ENCODE measurements at regions not wholly inside any gene's neighbourhood (a gene's known extent, or its start where the extent isn't known, plus 50 kb on each side); places are given as distances from the start of the nearest gene placed in this dataset.

DNA sequence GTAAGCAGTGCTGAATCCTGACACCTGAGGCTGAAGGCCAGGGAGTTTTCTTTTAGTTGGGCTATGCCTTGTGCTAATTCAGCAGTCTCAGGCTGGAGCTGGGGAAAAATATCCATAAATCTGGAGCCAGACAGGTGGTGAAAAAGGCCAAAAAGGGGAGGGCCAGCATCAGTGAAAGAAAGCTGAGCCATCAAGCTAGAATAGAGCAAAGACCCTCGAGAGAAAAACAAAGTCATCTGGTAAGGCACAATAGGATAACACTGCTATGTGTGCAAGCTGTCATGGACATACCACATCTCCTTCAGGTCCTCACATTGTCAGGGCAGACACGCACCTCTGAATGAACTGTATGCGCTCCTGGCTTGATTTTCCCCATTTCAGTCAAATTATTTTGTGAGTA lies 687.9 kb downstream of the SQOR start:
- H3K27ac ChIP-seq (ENCODE audit: low read depth, low read length) = no peak overlapping the region
- Mint-ChIP-seq H3K9me3 (peaks cover 0 to 3% (median 0%) of the 10 kb centered on the region in 11 donors), H3K4me1 (no peaks in the 10 kb centered on the region), H3K27ac (no peak overlapping the region), H3K4me3 (no peak overlapping the region), H3K36me3 (no peaks in the 10 kb centered on the region), H3K27me3 (peaks cover 0 to 21% (median 5%) of the 10 kb centered on the region in 5 donors)
- H3K27me3 ChIP-seq (ENCODE audit: control insufficient read depth in 2 of 2, insufficient read depth in 2 of 2, low read length in 2 of 2) = no peaks in the 10 kb centered on the region
- DNase-seq (no peak), ATAC-seq (no peak)
- no peaks in the 10 kb centered on the region for H3K36me3 ChIP-seq (ENCODE audit: control insufficient read depth in 2 of 3, insufficient read depth in 3 of 3, low read length in 3 of 3)
- no peaks in the 10 kb centered on the region for H3K4me1 ChIP-seq (ENCODE audit: control insufficient read depth in 2 of 2, insufficient read depth in 2 of 2, low read length in 2 of 2)
- H3K4me3 ChIP-seq (ENCODE audit: low read length) = no peak overlapping the region
- intact Hi-C loops (cut with micrococcal nuclease) = no loop called here
- no peaks in the 10 kb centered on the region for H3K9me3 ChIP-seq (ENCODE audit: control insufficient read depth in 2 of 3, low read length in 3 of 3)
- ChIA-PET CTCF (interaction anchor here (0.6 kb wide), 1 partner anchor 11 kb away, joined by 3 read pairs; no protein-coding TSS in a partner anchor), POLR2A (no interaction called here)

DNA sequence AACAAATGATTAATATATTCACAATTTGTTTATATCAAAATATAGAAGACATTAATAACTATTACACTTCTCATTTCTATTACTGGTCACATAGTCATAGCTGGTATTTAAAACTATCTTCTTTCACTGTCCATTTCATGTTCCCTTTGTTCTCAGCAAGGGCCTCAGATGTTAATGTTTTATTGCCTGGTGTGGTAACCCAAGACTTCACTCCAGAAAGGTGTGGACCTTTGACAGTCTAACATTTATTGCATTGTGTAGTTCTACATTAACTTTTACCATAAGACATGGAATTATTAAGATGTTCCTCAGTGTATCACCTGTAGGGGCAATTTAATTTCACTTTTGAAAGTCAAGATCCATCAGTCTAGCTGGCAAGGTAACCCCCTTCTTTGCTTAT lies 691.3 kb downstream of the SQOR start:
- ChIA-PET CTCF (no interaction called here), POLR2A (no interaction called here)
- Mint-ChIP-seq H3K27me3 (peaks cover 0 to 6% (median 6%) of the 10 kb centered on the region in 5 donors), H3K36me3 (no peaks in the 10 kb centered on the region), H3K4me3 (no peak overlapping the region), H3K27ac (no peak overlapping the region), H3K9me3 (peaks cover 0 to 5% (median 0%) of the 10 kb centered on the region in 11 donors), H3K4me1 (no peaks in the 10 kb centered on the region)
- H3K36me3 ChIP-seq (ENCODE audit: control insufficient read depth in 2 of 3, insufficient read depth in 3 of 3, low read length in 3 of 3) = no peaks in the 10 kb centered on the region
- H3K27ac ChIP-seq (ENCODE audit: low read depth, low read length) = no peak overlapping the region
- H3K4me3 ChIP-seq (ENCODE audit: low read length) = no peak overlapping the region
- H3K9me3 ChIP-seq (ENCODE audit: control insufficient read depth in 2 of 3, low read length in 3 of 3) = no peaks in the 10 kb centered on the region
- no peaks in the 10 kb centered on the region for H3K27me3 ChIP-seq (ENCODE audit: control insufficient read depth in 2 of 2, insufficient read depth in 2 of 2, low read length in 2 of 2)
- intact Hi-C loops (cut with micrococcal nuclease) = no loop called here
- no peaks in the 10 kb centered on the region for H3K4me1 ChIP-seq (ENCODE audit: control insufficient read depth in 2 of 2, insufficient read depth in 2 of 2, low read length in 2 of 2)
- ATAC-seq = no peak
- no peak for DNase-seq

DNA sequence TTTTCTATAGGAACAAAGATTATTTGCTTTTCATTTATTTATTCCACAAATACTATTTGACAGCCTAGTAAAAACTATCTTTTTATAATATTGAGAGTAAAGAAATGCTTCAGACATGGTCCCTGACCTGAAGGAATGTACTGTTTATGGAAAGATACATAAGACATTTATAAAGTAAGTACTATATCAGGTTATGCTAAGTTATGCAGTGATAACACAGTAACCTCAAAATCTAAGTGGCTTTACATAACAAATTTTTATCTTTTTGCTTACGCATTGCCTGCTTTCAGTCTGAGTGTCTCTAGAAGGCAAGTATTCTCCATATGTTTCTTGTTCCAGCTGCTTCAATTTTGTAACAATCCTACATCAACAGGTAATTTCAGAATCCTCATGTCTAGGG lies 694.0 kb downstream of the SQOR start:
- no peak overlapping the region for H3K27ac ChIP-seq (ENCODE audit: low read depth, low read length)
- no peaks in the 10 kb centered on the region for H3K4me1 ChIP-seq (ENCODE audit: control insufficient read depth in 2 of 2, insufficient read depth in 2 of 2, low read length in 2 of 2)
- ATAC-seq (no peak), DNase-seq (no peak)
- H3K36me3 Mint-ChIP-seq = no peaks in the 10 kb centered on the region
- H3K27me3 ChIP-seq (ENCODE audit: control insufficient read depth in 2 of 2, insufficient read depth in 2 of 2, low read length in 2 of 2) = no peaks in the 10 kb centered on the region
- H3K27me3 Mint-ChIP-seq = peaks cover 0 to 6% (median 2%) of the 10 kb centered on the region in 5 donors
- ChIA-PET POLR2A (no interaction called here), CTCF (no interaction called here)
- no peaks in the 10 kb centered on the region for H3K9me3 ChIP-seq (ENCODE audit: control insufficient read depth in 2 of 3, low read length in 3 of 3)
- no peaks in the 10 kb centered on the region for H3K36me3 ChIP-seq (ENCODE audit: control insufficient read depth in 2 of 3, insufficient read depth in 3 of 3, low read length in 3 of 3)
- no peak overlapping the region for H3K4me3 ChIP-seq (ENCODE audit: low read length)
- no peak overlapping the region for H3K27ac Mint-ChIP-seq
- H3K9me3 Mint-ChIP-seq = peaks cover 0 to 4% (median 0%) of the 10 kb centered on the region in 11 donors
- intact Hi-C loops (cut with micrococcal nuclease) = no loop called here
- H3K4me3 Mint-ChIP-seq = no peak overlapping the region
- no peaks in the 10 kb centered on the region for H3K4me1 Mint-ChIP-seq

DNA sequence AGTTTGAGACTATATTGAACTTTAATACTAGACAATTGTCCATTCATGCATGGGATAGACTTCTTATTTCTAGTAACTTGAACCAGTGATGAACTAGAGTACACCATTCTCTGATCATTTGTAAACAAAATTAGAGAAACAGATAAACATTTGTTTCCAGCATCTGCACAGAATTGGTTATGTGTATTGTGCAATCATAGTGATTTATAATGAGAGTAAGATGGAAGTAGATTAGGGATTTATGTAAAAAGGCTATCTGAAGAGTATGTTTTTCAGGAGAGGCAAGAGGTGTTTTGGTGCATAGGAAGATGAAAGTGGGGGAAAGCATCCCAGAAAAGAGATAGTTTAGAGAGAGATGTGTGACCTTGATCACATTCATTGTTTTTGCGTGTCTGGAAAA lies 695.0 kb downstream of the SQOR start:
- no peaks in the 10 kb centered on the region for H3K36me3 ChIP-seq (ENCODE audit: control insufficient read depth in 2 of 3, insufficient read depth in 3 of 3, low read length in 3 of 3)
- CTCF ChIA-PET = no interaction called here
- no peak overlapping the region for H3K27ac ChIP-seq (ENCODE audit: low read depth, low read length)
- no peaks in the 10 kb centered on the region for H3K36me3 Mint-ChIP-seq
- ATAC-seq (no peak), DNase-seq (no peak)
- no peaks in the 10 kb centered on the region for H3K4me1 Mint-ChIP-seq
- no peaks in the 10 kb centered on the region for H3K9me3 ChIP-seq (ENCODE audit: control insufficient read depth in 2 of 3, low read length in 3 of 3)
- H3K4me3 ChIP-seq (ENCODE audit: low read length) = no peak overlapping the region
- POLR2A ChIA-PET = no interaction called here
- no peak overlapping the region for H3K4me3 Mint-ChIP-seq
- intact Hi-C loops (cut with micrococcal nuclease) = no loop called here
- H3K27me3 Mint-ChIP-seq = peaks cover 0 to 6% (median 0%) of the 10 kb centered on the region in 5 donors
- no peaks in the 10 kb centered on the region for H3K4me1 ChIP-seq (ENCODE audit: control insufficient read depth in 2 of 2, insufficient read depth in 2 of 2, low read length in 2 of 2)
- H3K9me3 Mint-ChIP-seq = peaks cover 0 to 4% (median 0%) of the 10 kb centered on the region in 11 donors
- no peaks in the 10 kb centered on the region for H3K27me3 ChIP-seq (ENCODE audit: control insufficient read depth in 2 of 2, insufficient read depth in 2 of 2, low read length in 2 of 2)
- H3K27ac Mint-ChIP-seq = no peak overlapping the region

DNA sequence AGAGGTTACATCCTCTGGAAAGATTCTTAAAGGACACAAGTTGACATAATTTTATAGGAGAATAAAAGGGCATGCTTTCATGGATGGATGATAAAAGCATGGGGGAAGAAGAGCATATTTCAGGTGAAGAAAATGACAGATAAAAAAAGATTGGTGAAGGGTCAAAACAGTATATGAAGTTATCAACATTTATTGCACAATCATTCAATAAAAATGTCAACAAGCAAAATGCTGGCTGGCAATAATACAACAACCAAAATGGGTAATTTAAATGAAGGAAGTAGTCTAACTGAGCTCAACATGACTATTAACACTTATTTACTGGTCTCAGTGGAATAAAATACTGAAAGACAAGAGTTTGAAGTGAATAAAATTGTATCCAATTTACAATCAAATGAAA lies 696.7 kb downstream of the SQOR start:
- intact Hi-C loops (cut with micrococcal nuclease) = no loop called here
- CTCF ChIA-PET = no interaction called here
- H3K27me3 Mint-ChIP-seq = peaks cover 0 to 6% (median 0%) of the 10 kb centered on the region in 5 donors

DNA sequence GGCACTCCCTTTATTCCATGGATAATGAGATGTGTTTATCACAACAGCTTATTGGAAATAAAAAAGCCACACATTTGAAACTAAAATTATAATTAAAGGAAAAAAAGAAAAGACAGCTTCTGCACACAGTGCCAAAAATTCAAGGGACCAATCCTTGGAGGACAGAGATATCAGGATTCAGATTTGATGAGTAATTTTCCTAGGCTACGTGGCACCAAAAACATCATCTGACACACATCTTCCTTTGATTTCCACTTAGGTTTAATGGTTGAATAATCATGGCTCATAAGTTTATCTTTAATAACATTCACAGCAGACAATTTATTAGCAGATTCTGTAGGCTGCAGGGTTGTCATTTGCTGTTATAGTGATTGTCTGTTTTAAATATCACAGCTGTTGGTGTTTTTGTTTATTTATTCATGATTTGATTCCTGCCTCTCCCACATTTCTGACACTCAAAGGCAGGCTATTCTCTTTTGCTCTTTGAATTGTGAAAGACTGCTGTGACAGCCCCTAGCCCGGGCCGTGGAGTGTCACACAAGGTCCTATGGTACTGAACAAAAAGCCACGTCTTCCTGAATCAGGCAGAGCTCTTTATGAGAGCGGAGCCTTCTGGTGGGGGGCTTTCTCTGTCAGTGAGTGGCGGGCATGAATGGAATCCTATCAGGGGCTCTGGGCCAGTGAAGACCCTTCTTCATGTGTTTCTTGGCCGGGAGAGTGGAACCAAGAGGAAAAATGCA lies 708.5 kb downstream of the SQOR start:
- no peak for ATAC-seq
- DNase-seq = no peak
- no peak overlapping the region for H3K27ac Mint-ChIP-seq

More for the DNA sequence above, 696.7 kb downstream of the SQOR start:
- Histone ChIP-seq H3K36me3 (ENCODE audit: control insufficient read depth in 2 of 3, insufficient read depth in 3 of 3, low read length in 3 of 3) (no peaks in the 10 kb centered on the region), H3K4me3 (ENCODE audit: low read length) (no peak overlapping the region), H3K27ac (ENCODE audit: low read depth, low read length) (no peak overlapping the region), H3K27me3 (ENCODE audit: control insufficient read depth in 2 of 2, insufficient read depth in 2 of 2, low read length in 2 of 2) (no peaks in the 10 kb centered on the region), H3K4me1 (ENCODE audit: control insufficient read depth in 2 of 2, insufficient read depth in 2 of 2, low read length in 2 of 2) (no peaks in the 10 kb centered on the region), H3K9me3 (ENCODE audit: control insufficient read depth in 2 of 3, low read length in 3 of 3) (no peaks in the 10 kb centered on the region)
- Mint-ChIP-seq H3K9me3 (peaks cover 0 to 4% (median 0%) of the 10 kb centered on the region in 11 donors), H3K4me1 (no peaks in the 10 kb centered on the region), H3K4me3 (no peak overlapping the region), H3K36me3 (no peaks in the 10 kb centered on the region), H3K27ac (no peak overlapping the region)
- ATAC-seq (no peak), DNase-seq (no peak)
- POLR2A ChIA-PET = no interaction called here

DNA sequence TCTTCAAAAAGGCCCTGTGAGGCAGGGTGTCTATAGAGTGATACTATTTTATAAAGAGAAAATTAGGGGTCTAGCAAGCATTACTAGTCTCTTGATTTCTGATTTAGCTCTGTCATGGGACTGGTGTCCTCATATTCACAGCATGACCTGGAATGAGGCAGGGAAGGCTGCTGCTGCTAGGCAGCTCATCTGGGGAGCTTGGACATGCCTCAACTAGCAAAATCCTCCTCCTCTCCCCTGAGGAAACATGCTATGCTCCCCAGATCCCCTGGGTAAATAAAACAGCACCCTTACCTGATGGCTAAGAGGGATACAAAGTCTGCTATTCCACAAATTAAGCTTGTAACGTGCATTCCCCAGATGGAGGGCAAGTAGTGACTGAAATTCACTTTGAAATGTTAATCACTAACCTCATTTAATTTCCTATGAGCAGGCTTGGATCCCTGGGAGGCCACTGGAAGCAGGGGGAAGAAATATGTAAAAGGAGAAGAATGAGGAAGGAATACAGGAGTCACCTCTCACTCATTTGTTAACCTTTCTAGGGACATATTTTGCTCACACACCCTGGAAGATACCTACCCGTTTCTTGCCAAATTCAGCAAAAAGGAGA lies 709.4 kb downstream of the SQOR start:
- CTCF ChIA-PET = no interaction called here
- no peak overlapping the region for H3K4me3 ChIP-seq (ENCODE audit: low read length)
- Mint-ChIP-seq H3K4me3 (no peak overlapping the region), H3K4me1 (no peaks in the 10 kb centered on the region), H3K27ac (no peak overlapping the region), H3K36me3 (no peaks in the 10 kb centered on the region), H3K9me3 (peaks cover 0 to 8% (median 0%) of the 10 kb centered on the region in 11 donors), H3K27me3 (peaks cover 0 to 12% (median 4%) of the 10 kb centered on the region in 5 donors)
- POLR2A ChIA-PET = no interaction called here
- no peaks in the 10 kb centered on the region for H3K9me3 ChIP-seq (ENCODE audit: control insufficient read depth in 2 of 3, low read length in 3 of 3)
- no peaks in the 10 kb centered on the region for H3K36me3 ChIP-seq (ENCODE audit: control insufficient read depth in 2 of 3, insufficient read depth in 3 of 3, low read length in 3 of 3)
- ATAC-seq (no peak), DNase-seq (no peak)
- H3K27me3 ChIP-seq (ENCODE audit: control insufficient read depth in 2 of 2, insufficient read depth in 2 of 2, low read length in 2 of 2) = no peaks in the 10 kb centered on the region
- intact Hi-C loops (cut with micrococcal nuclease) = no loop called here
- no peaks in the 10 kb centered on the region for H3K4me1 ChIP-seq (ENCODE audit: control insufficient read depth in 2 of 2, insufficient read depth in 2 of 2, low read length in 2 of 2)
- H3K27ac ChIP-seq (ENCODE audit: low read depth, low read length) = no peak overlapping the region

More for the DNA sequence above, 708.5 kb downstream of the SQOR start:
- Histone ChIP-seq H3K27ac (ENCODE audit: low read depth, low read length) (no peak overlapping the region), H3K4me1 (ENCODE audit: control insufficient read depth in 2 of 2, insufficient read depth in 2 of 2, low read length in 2 of 2) (no peaks in the 10 kb centered on the region), H3K36me3 (ENCODE audit: control insufficient read depth in 2 of 3, insufficient read depth in 3 of 3, low read length in 3 of 3) (no peaks in the 10 kb centered on the region), H3K4me3 (ENCODE audit: low read length) (no peak overlapping the region), H3K27me3 (ENCODE audit: control insufficient read depth in 2 of 2, insufficient read depth in 2 of 2, low read length in 2 of 2) (no peaks in the 10 kb centered on the region), H3K9me3 (ENCODE audit: control insufficient read depth in 2 of 3, low read length in 3 of 3) (no peaks in the 10 kb centered on the region)
- Mint-ChIP-seq H3K4me1 (no peaks in the 10 kb centered on the region), H3K9me3 (peaks cover 0 to 11% (median 0%) of the 10 kb centered on the region in 11 donors), H3K27me3 (peaks cover 0 to 12% (median 4%) of the 10 kb centered on the region in 5 donors), H3K36me3 (no peaks in the 10 kb centered on the region), H3K4me3 (no peak overlapping the region)
- CTCF ChIA-PET = no interaction called here
- intact Hi-C loops (cut with micrococcal nuclease) = no loop called here
- POLR2A ChIA-PET = no interaction called here

Measured in naive thymus-derived CD4-positive, alpha-beta T cell (primary cell).